Liver (tissue), 3 donors: ENCODE measurements at regions not wholly inside any gene's neighbourhood (a gene's known extent, or its start where the extent isn't known, plus 50 kb on each side); places are given as distances from the start of the nearest gene placed in this dataset.

Experiments used
- SP1 ChIP-seq: IDR thresholded peaks from 2 replicates; pipeline ENCODE4 v1.6.1; 2018; ENCODE audit warnings: antibody characterized with exemption, mild to moderate bottlenecking
- TAF1 ChIP-seq: conservative IDR thresholded peaks from 2 replicates; pipeline ENCODE4 v1.6.1; 2016; ENCODE audit warnings: antibody characterized with exemption, mild to moderate bottlenecking
- TF ChIP-seq, protein P1 (sequence below): fragments of 150-350 bp; IDR thresholded peaks from 2 replicates; pipeline ENCODE4 v1.5.1; 2017; ENCODE audit warnings: improper control_type of control experiment, low read depth, low read length; ENCODE audit not compliant: missing input control
- TF ChIP-seq, protein P2 (sequence below): IDR thresholded peaks from 2 replicates; pipeline ENCODE4 v1.6.1; 2016; ENCODE audit warnings: antibody characterized with exemption
- donor health status: healthy.
- donor health status: healthy.

DNA sequence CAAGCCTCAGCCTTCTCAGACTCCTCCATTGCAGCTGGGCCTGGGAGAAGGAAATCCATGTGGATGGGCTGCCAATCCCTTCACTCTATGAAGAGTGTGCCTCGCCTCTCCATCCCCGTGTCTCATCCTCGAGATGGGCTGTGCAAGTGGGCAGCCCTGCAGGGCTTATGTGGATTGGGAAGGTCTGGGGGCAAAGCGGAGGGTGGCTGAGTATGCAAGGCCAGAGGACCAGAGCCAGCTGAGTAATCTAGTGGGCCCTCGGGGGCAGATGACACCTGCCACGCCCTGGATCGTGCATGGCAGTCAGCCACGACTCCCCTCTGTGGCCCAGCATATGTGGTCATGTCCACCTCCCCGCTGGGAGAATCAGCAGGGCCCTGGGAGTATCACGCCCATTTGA is 78.9 kb downstream of the IRX5 start:
- TF ChIP-seq, protein P1, sequence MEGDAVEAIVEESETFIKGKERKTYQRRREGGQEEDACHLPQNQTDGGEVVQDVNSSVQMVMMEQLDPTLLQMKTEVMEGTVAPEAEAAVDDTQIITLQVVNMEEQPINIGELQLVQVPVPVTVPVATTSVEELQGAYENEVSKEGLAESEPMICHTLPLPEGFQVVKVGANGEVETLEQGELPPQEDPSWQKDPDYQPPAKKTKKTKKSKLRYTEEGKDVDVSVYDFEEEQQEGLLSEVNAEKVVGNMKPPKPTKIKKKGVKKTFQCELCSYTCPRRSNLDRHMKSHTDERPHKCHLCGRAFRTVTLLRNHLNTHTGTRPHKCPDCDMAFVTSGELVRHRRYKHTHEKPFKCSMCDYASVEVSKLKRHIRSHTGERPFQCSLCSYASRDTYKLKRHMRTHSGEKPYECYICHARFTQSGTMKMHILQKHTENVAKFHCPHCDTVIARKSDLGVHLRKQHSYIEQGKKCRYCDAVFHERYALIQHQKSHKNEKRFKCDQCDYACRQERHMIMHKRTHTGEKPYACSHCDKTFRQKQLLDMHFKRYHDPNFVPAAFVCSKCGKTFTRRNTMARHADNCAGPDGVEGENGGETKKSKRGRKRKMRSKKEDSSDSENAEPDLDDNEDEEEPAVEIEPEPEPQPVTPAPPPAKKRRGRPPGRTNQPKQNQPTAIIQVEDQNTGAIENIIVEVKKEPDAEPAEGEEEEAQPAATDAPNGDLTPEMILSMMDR: no peak
- no peak for TF ChIP-seq SP1
- TF ChIP-seq, protein P2, sequence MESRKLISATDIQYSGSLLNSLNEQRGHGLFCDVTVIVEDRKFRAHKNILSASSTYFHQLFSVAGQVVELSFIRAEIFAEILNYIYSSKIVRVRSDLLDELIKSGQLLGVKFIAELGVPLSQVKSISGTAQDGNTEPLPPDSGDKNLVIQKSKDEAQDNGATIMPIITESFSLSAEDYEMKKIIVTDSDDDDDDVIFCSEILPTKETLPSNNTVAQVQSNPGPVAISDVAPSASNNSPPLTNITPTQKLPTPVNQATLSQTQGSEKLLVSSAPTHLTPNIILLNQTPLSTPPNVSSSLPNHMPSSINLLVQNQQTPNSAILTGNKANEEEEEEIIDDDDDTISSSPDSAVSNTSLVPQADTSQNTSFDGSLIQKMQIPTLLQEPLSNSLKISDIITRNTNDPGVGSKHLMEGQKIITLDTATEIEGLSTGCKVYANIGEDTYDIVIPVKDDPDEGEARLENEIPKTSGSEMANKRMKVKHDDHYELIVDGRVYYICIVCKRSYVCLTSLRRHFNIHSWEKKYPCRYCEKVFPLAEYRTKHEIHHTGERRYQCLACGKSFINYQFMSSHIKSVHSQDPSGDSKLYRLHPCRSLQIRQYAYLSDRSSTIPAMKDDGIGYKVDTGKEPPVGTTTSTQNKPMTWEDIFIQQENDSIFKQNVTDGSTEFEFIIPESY: no peak
- TF ChIP-seq TAF1: no peak
